ENCODE measurements at regions not wholly inside any gene's neighbourhood (a gene's known extent, or its start where the extent isn't known, plus 50 kb on each side); places are given as distances from the start of the nearest gene placed in this dataset.

DNA sequence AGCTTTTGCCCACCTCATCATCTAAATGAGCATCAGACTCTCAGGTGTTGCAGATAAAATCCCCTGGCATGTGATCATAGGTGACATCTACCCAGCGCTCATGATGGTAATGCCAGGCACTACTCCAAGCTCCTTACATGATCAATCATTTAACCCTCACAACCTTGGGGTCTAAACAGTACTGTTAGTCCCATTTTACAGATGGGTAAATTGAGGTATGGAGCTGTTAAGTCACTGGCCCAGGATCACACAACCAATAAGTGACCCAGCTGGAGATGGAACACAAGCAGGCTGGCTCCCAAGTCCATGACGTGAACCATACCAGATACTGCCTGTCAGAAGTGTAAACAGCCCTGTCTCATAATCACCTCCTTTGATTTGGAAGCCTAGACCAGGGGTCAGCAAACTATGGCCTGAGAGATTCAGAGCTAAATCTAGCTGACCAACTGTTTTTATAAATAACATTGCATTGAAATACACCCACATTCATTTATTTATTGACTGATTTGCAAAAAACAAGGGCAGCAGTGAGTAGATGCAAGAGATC is 79.2 kb downstream of the UNC5CL start:
- no peaks in the 10 kb centered on the region for H3K4me1 ChIP-seq
- no peak overlapping the region for H3K4me3 ChIP-seq
- H3K9me3 ChIP-seq: no peaks in the 10 kb centered on the region
- intact Hi-C loops (cut with DNase I): no loop called here
- TF ChIP-seq, protein P1, sequence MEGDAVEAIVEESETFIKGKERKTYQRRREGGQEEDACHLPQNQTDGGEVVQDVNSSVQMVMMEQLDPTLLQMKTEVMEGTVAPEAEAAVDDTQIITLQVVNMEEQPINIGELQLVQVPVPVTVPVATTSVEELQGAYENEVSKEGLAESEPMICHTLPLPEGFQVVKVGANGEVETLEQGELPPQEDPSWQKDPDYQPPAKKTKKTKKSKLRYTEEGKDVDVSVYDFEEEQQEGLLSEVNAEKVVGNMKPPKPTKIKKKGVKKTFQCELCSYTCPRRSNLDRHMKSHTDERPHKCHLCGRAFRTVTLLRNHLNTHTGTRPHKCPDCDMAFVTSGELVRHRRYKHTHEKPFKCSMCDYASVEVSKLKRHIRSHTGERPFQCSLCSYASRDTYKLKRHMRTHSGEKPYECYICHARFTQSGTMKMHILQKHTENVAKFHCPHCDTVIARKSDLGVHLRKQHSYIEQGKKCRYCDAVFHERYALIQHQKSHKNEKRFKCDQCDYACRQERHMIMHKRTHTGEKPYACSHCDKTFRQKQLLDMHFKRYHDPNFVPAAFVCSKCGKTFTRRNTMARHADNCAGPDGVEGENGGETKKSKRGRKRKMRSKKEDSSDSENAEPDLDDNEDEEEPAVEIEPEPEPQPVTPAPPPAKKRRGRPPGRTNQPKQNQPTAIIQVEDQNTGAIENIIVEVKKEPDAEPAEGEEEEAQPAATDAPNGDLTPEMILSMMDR (IDR thresholded peaks at IDR 0.05): no peak
- H3K27me3 ChIP-seq: no peaks in the 10 kb centered on the region
- ATAC-seq (no peak), DNase-seq (no peak)
- no peaks in the 10 kb centered on the region for H3K36me3 ChIP-seq
- no peak overlapping the region for H3K27ac ChIP-seq

DNA sequence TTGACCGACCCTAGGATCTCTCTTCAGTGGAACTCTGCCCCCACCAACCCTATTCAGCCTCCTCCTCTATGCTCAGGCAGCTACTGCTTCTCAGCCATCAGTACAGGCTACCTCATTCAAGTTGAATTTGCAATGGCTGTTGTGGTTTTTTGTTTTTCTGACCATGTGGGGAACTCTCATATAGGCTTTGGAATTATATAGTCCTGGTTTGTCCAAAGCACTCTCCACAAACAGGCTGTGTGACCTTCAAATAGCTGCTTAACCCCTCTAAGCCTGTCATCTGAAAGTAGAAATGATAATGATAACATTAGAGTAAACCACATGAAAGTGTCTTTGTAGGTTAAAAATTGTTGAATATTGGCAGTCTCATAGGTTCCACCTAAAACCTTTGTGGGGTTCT is 80.3 kb downstream of the UNC5CL start:
- Histone ChIP-seq H3K27ac (no peak overlapping the region), H3K4me3 (no peak overlapping the region), H3K4me1 (no peaks in the 10 kb centered on the region), H3K27me3 (no peaks in the 10 kb centered on the region), H3K9me3 (no peaks in the 10 kb centered on the region), H3K36me3 (no peaks in the 10 kb centered on the region)
- intact Hi-C loops (cut with DNase I): no loop called here
- no peak for DNase-seq
- ATAC-seq: no peak
- TF ChIP-seq, protein P1 (IDR thresholded peaks at IDR 0.05): no peak

DNA sequence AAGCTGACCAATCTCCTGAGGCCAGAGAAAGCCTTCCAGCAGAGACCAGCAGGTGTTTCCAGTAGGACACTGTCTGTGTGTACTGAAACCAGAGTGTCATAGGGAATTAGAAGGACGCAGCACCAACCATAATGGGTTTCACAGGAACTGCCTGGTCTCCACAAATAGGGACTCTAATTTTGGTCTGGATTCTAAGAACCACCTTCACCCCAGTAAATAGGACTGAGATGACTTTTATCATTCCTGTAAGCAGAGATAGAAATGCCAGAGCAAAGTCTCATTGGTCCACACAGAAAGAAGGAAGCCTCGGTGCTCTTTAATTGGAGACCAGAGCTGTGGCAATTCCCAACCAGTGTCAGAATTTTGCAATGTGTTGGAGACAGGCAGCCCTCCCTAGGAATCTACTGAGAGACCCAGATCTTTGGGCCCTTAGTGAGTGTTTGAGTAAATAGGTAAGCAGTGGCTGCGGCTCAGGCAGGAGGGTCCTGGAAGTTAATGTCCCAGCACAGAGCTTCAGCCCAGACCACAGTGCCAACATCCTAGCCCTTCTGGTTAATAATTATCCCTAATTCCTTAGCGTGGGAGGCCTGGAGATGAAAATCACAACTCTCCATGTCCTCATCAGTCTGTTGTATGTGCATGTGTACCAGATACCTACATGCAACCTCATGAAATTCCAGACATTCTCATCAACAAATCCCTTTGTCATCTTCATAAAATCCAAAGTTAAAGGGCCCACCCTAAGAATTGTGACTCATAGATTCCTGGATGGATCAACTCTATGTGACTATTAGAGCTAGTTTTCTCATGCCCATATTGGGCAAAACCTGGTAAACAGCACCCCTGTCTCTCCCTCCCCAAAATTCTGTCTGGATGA is 81.2 kb downstream of the UNC5CL start:
- ATAC-seq (peak; percentile 26), DNase-seq (peak in 1 of 4 donors; percentile 10)
- intact Hi-C loops (cut with DNase I): no loop called here
- H3K4me1 ChIP-seq: no peaks in the 10 kb centered on the region
- no peak overlapping the region for H3K27ac ChIP-seq
- no peaks in the 10 kb centered on the region for H3K9me3 ChIP-seq
- TF ChIP-seq, protein P1 (IDR thresholded peaks at IDR 0.05): no peak
- H3K36me3 ChIP-seq: no peaks in the 10 kb centered on the region
- no peaks in the 10 kb centered on the region for H3K27me3 ChIP-seq
- no peak overlapping the region for H3K4me3 ChIP-seq

DNA sequence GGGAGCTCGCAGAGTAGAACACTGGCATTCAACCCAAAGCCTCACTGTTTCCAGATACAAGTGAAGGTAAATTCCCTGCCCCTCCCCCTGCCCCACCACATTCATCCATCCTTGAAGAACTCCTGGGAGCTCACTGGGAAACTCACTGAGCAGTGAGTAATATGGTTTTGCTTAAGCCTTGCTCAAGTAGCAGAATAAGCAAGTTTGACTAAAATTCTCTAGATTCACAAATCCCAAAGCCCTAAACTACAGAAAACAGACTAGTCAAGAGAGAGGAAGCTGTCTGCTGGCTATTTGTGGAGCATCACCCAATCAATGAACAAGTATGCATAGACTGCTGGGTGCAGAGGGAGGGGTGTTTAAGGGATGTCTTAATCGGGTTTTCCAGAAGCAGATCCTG is 82.1 kb downstream of the UNC5CL start:
- H3K9me3 ChIP-seq: no peaks in the 10 kb centered on the region
- no peak overlapping the region for H3K27ac ChIP-seq
- DNase-seq: no peak
- no peaks in the 10 kb centered on the region for H3K36me3 ChIP-seq
- no peaks in the 10 kb centered on the region for H3K4me1 ChIP-seq
- no peak for ATAC-seq
- no peaks in the 10 kb centered on the region for H3K27me3 ChIP-seq
- TF ChIP-seq, protein P1 (IDR thresholded peaks at IDR 0.05): no peak
- H3K4me3 ChIP-seq: no peak overlapping the region
- intact Hi-C loops (cut with DNase I): no loop called here

DNA sequence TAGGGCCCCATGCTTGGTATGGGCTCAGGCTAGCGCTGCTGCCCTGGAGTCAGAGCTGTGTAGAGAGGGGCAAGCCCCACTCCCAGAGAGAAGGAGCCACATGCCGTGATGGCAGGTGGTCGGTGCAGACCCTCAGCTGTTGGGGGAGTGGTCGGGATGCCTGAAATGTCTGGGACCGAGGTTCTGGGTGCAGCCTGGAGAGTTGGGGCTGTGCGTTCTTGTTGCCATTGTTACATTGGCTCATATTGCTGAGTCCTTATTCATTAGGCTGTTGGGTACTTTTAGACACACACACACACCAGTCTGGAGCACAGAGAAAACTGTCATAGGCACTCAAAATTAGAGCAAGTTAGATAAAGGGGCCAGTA is 83.9 kb downstream of the UNC5CL start:
- Histone ChIP-seq H3K36me3 (no peaks in the 10 kb centered on the region), H3K4me3 (no peak overlapping the region), H3K27ac (no peak overlapping the region), H3K4me1 (no peaks in the 10 kb centered on the region), H3K9me3 (no peaks in the 10 kb centered on the region), H3K27me3 (no peaks in the 10 kb centered on the region)
- intact Hi-C loops (cut with DNase I): no loop called here
- DNase-seq (no peak), ATAC-seq (no peak)
- TF ChIP-seq, protein P1 (IDR thresholded peaks at IDR 0.05): no peak
